HG02870 (cell line): ENCODE measurements at regions not wholly inside any gene's neighbourhood (a gene's known extent, or its start where the extent isn't known, plus 50 kb on each side); places are given as distances from the start of the nearest gene placed in this dataset.
"Not testable (repeated sequence)": the region's sequence is repeated elsewhere in the genome, so short reads cannot be mapped to it uniquely, and the experiment has no call there.

ENCODE experiments used
- ATAC-seq: cut with Tn5 transposase; IDR thresholded peaks from one replicate; pipeline ENCODE4 v1.9.1; 2021; ENCODE audit warnings: mild to moderate bottlenecking, moderate library complexity; ENCODE audit not compliant: unreplicated experiment

- ATAC-seq = not testable (repeated sequence)
Measured at GRCh38 chr10:87300163-87300562, 57.4 kb upstream of the NUTM2D start.

GRCh38 chr10:87301466-87302115 lies 56.0 kb upstream of the NUTM2D start:
- ATAC-seq = peak; percentile 97

- not testable (repeated sequence) for ATAC-seq
Measured at GRCh38 chr10:87302132-87302531, 55.4 kb upstream of the NUTM2D start.

GRCh38 chr10:87303707-87304106 lies 53.8 kb upstream of the NUTM2D start:
- ATAC-seq = not testable (repeated sequence)

- not testable (repeated sequence) for ATAC-seq
Measured at GRCh38 chr10:87306681-87307080, 50.9 kb upstream of the NUTM2D start.
